ENCODE measurements at regions not wholly inside any gene's neighbourhood (a gene's known extent, or its start where the extent isn't known, plus 50 kb on each side); places are given as distances from the start of the nearest gene placed in this dataset.

DNA sequence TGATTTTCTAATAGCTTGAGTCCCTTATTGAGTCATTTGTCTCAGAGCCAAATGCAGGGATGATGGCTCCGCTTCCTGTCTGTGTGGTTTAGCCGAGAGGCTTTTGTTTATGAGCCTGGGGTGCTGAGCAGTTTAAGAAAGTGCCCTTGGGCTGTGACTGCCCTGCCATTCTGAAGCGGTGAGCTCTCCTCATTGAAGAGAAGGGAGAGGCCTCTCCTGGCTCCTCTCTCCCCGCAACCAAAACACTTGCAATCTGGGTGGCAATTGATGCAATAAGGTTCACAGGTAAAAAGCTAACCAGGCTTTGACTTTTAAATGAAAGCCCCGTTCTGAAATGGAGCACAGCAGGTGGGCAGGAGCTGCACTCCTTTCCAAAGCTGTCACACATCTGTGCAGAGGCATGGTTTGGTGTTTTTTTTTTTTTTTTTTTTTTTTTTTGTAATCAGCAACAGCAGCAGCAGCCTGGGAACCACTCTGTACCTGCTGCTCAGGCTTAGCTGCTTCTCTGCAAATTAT is 403.7 kb downstream of the SIPA1L2 start:
- TF ChIP-seq SP1 (IDR thresholded peaks at IDR 0.05) (no peak), BHLHE40 (IDR thresholded peaks at IDR 0.05; ENCODE audit: borderline replicate concordance) (no peak), FOXK2 (IDR thresholded peaks at IDR 0.05) (no peak), ELF4 (IDR thresholded peaks at IDR 0.05) (no peak), TARDBP (IDR thresholded peaks at IDR 0.05) (no peak)
